HFF-Myc (cell line): ENCODE measurements at regions not wholly inside any gene's neighbourhood (a gene's known extent, or its start where the extent isn't known, plus 50 kb on each side); places are given as distances from the start of the nearest gene placed in this dataset.

Source experiments
- DNase-seq: peaks from one replicate; pipeline ENCODE4 v3.0.0-alpha.2; 2011; ENCODE audit warnings: low read depth; ENCODE audit errors: extremely low read depth
- H3K4me3 ChIP-seq: replicated peaks from 2 replicates; pipeline ENCODE4 v1.5.1; 2011; ENCODE audit warnings: low read depth, mild to moderate bottlenecking, control low read depth, low read length
- TF ChIP-seq, protein P1 (sequence below): IDR thresholded peaks from 2 replicates; pipeline ENCODE4 v1.5.1; 2012; ENCODE audit warnings: mild to moderate bottlenecking, low read depth, low read length, control low read depth; ENCODE audit errors: missing control alignments

DNA sequence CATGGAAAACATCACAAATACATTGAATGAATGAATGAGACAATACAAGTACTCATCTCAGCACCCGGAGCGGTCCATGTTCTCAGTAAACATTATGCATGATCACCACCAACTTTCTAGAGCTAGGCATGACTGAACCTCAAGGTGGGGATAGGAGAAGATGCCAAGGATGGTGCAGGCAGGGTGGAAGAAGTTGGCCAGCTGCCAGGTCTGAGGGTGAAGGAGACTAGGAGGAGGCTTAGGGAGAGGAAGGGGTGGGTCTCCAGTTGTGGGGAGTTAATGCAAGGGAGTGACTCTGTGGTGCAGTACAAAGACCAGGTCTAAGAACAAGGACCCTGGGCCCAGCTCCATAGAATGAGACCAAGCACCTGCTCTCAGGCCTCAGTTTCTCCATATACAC is 91.7 kb downstream of the MATN1 start:
- TF ChIP-seq, protein P1, sequence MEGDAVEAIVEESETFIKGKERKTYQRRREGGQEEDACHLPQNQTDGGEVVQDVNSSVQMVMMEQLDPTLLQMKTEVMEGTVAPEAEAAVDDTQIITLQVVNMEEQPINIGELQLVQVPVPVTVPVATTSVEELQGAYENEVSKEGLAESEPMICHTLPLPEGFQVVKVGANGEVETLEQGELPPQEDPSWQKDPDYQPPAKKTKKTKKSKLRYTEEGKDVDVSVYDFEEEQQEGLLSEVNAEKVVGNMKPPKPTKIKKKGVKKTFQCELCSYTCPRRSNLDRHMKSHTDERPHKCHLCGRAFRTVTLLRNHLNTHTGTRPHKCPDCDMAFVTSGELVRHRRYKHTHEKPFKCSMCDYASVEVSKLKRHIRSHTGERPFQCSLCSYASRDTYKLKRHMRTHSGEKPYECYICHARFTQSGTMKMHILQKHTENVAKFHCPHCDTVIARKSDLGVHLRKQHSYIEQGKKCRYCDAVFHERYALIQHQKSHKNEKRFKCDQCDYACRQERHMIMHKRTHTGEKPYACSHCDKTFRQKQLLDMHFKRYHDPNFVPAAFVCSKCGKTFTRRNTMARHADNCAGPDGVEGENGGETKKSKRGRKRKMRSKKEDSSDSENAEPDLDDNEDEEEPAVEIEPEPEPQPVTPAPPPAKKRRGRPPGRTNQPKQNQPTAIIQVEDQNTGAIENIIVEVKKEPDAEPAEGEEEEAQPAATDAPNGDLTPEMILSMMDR, result no peak
- H3K4me3 ChIP-seq, result no peak overlapping the region
- no peak for DNase-seq

DNA sequence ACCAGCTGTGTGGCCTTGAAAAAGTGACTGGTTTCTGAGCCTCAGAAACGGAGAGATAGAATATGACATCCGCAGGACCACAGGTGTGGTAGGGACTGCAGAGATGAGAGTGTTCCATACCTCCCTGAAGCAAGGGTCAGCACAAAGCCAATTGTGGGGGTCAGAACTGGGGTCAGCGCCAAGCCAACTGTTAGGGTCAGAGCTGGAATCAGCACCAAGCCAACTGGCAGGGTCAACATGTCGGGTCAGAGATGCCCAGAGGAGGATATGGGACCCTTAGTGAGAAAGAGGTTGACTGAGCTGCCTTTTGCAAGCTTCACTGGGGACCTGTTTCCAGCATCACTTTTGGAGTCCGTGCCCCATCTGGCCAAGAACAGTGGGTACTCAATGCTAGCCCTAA is 93.9 kb downstream of the MATN1 start:
- DNase-seq, result no peak
- no peak overlapping the region for H3K4me3 ChIP-seq
- TF ChIP-seq, protein P1, result no peak

DNA sequence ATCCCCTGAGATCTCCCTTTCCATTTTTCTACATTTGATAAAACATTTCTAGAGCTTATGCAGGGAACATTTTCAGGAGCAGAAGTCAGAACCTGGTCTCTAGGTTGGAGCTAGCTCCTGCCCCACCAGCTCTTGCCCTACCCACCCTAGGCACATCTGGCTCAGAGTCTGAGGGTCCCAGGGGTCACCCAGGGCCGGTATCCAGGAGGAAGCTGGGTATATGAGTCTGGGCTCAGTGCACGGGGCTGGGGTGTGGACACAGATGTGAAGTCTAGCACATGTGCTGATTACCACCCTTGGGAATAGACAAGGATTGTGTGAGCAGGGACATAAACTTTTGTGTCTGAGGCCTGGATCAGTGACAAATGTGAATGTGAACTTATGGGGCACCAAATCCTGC is 95.4 kb downstream of the MATN1 start:
- DNase-seq, result no peak
- TF ChIP-seq, protein P1, result no peak
- H3K4me3 ChIP-seq, result no peak overlapping the region

DNA sequence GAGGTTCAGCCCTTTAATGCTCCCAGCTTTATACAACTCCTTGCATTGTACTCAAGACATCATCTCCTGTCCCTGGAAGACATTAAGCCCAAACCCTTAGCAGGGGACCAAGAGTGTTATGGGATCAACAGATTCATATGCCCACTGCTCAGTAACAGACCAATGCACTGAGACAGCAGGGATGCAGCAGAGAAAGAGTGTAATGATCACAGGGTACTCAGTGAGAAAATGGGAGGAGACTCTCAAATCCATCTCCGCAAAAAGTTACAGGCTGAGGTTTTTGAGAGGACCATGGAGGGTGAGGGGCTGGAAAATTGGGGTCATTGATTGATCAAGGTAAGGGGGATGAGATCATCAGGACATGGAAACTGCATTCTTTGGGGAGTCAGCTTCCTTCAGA is 96.2 kb downstream of the MATN1 start:
- TF ChIP-seq, protein P1, result no peak
- H3K4me3 ChIP-seq, result no peak overlapping the region
- no peak for DNase-seq

DNA sequence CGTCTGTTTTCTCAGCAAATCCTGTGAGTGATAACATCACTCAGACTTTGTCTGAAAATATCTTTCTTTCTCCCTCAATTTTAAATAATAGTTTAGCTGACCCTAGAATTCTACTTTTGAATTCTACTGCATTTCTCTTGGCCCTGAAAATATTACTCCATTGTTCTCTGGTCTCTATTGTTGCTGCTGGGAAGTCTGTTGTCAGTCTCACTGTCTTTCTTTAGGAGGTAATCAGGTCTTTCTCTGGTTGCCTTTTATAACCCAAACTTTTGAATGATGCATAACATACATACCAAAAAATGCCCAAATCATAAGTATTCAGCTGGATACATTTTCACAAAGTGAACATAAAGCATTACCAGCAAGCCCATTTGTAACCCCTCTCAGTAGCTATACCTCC is 100.0 kb downstream of the MATN1 start:
- H3K4me3 ChIP-seq, result no peak overlapping the region
- DNase-seq, result no peak
- TF ChIP-seq, protein P1, result no peak

DNA sequence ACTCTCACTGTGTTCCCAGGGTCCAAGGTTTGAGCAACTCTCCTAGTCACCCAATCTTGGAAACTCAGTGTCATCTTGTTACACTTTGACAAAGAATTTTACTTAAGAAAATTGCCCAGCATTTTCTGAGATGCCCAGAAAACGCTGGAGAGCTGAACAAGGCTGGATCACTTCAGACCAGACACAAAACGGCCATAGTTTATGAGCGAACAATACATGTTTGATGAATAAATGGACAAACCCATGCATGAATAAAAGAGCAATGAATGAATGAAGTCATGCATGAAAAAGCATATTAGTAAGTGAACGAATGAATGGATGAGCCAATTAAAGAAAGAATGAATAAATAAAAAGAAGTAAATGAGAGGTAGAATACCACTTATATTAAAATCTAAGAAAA is 103.8 kb downstream of the MATN1 start:
- DNase-seq, result no peak
- H3K4me3 ChIP-seq, result no peak overlapping the region
- TF ChIP-seq, protein P1, result no peak

DNA sequence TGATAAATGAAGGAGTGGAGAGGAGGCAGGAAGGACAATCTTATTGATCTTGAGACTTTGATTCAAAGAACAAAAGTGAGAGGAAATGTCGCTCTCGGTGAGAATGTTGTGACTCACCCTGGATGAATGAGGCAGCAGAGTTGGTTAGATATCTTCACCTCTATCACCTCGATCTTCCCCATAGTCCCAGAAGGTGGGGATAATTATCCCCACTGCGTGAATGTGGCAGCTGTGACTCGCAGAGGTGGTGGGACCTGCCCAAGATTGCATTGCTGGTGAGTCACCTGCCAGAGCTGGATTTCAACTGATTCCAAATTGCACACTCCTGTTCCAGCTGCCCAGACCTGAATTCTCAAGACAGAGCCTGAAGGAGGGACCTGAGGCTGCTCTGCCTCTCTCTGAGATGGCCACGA is 105.0 kb downstream of the MATN1 start:
- no peak overlapping the region for H3K4me3 ChIP-seq
- DNase-seq, result no peak
- TF ChIP-seq, protein P1, result no peak
